C4-2B (cell line): ENCODE measurements at regions not wholly inside any gene's neighbourhood (a gene's known extent, or its start where the extent isn't known, plus 50 kb on each side); places are given as distances from the start of the nearest gene placed in this dataset.

Source experiments
- ZFX ChIP-seq: fragments of 450-650 bp; IDR thresholded peaks from 2 replicates; pipeline ENCODE4 v1.6.1; 2017
- TF ChIP-seq, protein P1 (sequence below): fragments of 450-650 bp; conservative IDR thresholded peaks from 2 replicates; pipeline ENCODE4 v1.5.1; 2017; ENCODE audit warnings: mild to moderate bottlenecking

DNA sequence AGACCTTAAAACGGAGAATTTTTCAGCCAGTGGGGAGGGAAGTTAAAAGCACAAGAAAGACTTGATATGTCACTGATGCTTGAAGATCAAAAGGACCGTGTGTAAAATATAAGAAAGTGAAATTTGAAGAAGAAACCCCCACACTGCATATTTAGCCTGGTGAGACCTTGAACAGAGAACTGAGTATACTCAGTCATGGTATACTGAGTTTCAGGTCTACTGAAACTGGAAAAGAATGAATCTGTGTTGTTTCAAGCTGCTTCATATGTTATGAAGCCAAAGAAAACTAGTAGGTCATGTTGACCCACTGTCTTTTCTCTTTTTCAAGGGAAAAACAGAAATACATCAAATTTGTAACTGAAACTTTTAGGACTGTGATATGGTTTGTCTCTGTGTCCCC is 443.8 kb upstream of the GJE1 start:
- TF ChIP-seq, protein P1, sequence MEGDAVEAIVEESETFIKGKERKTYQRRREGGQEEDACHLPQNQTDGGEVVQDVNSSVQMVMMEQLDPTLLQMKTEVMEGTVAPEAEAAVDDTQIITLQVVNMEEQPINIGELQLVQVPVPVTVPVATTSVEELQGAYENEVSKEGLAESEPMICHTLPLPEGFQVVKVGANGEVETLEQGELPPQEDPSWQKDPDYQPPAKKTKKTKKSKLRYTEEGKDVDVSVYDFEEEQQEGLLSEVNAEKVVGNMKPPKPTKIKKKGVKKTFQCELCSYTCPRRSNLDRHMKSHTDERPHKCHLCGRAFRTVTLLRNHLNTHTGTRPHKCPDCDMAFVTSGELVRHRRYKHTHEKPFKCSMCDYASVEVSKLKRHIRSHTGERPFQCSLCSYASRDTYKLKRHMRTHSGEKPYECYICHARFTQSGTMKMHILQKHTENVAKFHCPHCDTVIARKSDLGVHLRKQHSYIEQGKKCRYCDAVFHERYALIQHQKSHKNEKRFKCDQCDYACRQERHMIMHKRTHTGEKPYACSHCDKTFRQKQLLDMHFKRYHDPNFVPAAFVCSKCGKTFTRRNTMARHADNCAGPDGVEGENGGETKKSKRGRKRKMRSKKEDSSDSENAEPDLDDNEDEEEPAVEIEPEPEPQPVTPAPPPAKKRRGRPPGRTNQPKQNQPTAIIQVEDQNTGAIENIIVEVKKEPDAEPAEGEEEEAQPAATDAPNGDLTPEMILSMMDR: no peak
- no peak for TF ChIP-seq ZFX
